T-cell (primary cell): ENCODE measurements at regions not wholly inside any gene's neighbourhood (a gene's known extent, or its start where the extent isn't known, plus 50 kb on each side); places are given as distances from the start of the nearest gene placed in this dataset.

ENCODE experiments used
- ATAC-seq, 4 experiments: fragments of 200-7000 bp in 3 of 4; fragments of 150-1000 bp in 1 of 4; cut with Tn5 transposase; replicated peaks in 1 of 4; 1 replicate in 3 of 4; 2 replicates in 1 of 4; pipeline ENCODE4 v1.10.0; 2021; ENCODE audit warnings: moderate library complexity in 3 of 4, mild to moderate bottlenecking in 2 of 4, moderate number of reproducible peaks in 1 of 4
- CTCF ChIA-PET, 2 donors: fragments of 300-600 bp; sonication (Branson Sonifier 250); formaldehyde crosslinking; loops; one replicate each; lab custom pipeline; 2022; ENCODE audit warnings: antibody characterized with exemption in 2 of 2; lab: Charles Lee
- POLR2A ChIA-PET, 2 donors: fragments of 300-600 bp; sonication (Branson Sonifier 250); formaldehyde crosslinking; loops; one replicate each; lab custom pipeline; 2022; ENCODE audit warnings: antibody characterized with exemption in 2 of 2; lab: Charles Lee
- DNase-seq, 35 experiments: peaks; one replicate each; pipeline versions ENCODE4 v3.0.0 to v3.0.0-alpha.2; 2013 to 2023
- H3K27ac ChIP-seq: one replicate; pipeline ENCODE4 v1.5.1; 2013; ENCODE audit warnings: low read length
- H3K27me3 ChIP-seq, 2 experiments: replicated peaks in 1 of 2; 1 replicate in 1 of 2; 2 replicates in 1 of 2; pipeline versions ENCODE4 v1.6.1 to v1.7.0; 2013; ENCODE audit warnings: low read length in 1 of 2, mixed read lengths in 1 of 2; ENCODE audit not compliant: control insufficient read depth in 2 of 2, insufficient read depth in 2 of 2; ENCODE audit errors: extremely low read depth in 1 of 2
- H3K36me3 ChIP-seq, 2 donors: 1 replicate in 1 of 2; 2 replicates in 1 of 2; pipeline versions ENCODE4 v1.6.1 to v1.7.0; 2013; ENCODE audit warnings: low read length in 1 of 2; ENCODE audit not compliant: control insufficient read depth in 2 of 2, insufficient read depth in 1 of 2; ENCODE audit errors: extremely low read depth in 1 of 2
- H3K4me1 ChIP-seq, 2 experiments: 1 replicate in 1 of 2; 2 replicates in 1 of 2; pipeline versions ENCODE4 v1.6.1 to v1.7.0; 2013; ENCODE audit warnings: low read length in 2 of 2, mixed read lengths in 1 of 2; ENCODE audit not compliant: insufficient read depth in 2 of 2, control insufficient read depth in 1 of 2; ENCODE audit errors: extremely low read depth in 1 of 2
- H3K4me3 ChIP-seq, 2 donors: 1 replicate in 1 of 2; 2 replicates in 1 of 2; pipeline versions ENCODE4 v1.5.1 to v1.7.0; 2013; ENCODE audit warnings: mild to moderate bottlenecking in 2 of 2, low read length in 1 of 2, moderate library complexity in 1 of 2; ENCODE audit not compliant: control insufficient read depth in 1 of 2; ENCODE audit errors: extremely low read depth in 1 of 2
- H3K9me3 ChIP-seq: 2 replicates; pipeline ENCODE4 v1.7.0; 2013
- H3K27ac Mint-ChIP-seq, 2 donors: one replicate each; pipeline ENCODE4 v1.8.0; 2020 to 2021; ENCODE audit warnings: mild to moderate bottlenecking in 2 of 2, mixed read lengths in 2 of 2
- H3K27me3 Mint-ChIP-seq, 2 donors: one replicate each; pipeline ENCODE4 v1.8.0; 2021 to 2022; ENCODE audit warnings: mixed read lengths in 2 of 2
- H3K36me3 Mint-ChIP-seq: one replicate; pipeline ENCODE4 v1.8.0; 2021; ENCODE audit warnings: mixed read lengths
- H3K4me1 Mint-ChIP-seq, 3 donors: one replicate each; pipeline ENCODE4 v1.8.0; 2020 to 2022; ENCODE audit warnings: mixed read lengths in 3 of 3, mild to moderate bottlenecking in 1 of 3
- H3K4me3 Mint-ChIP-seq, 3 donors: one replicate each; pipeline ENCODE4 v1.8.0; 2020 to 2022; ENCODE audit warnings: mild to moderate bottlenecking in 3 of 3, mixed read lengths in 3 of 3, moderate library complexity in 3 of 3
- H3K9me3 Mint-ChIP-seq, 3 donors: one replicate each; pipeline ENCODE4 v1.8.0; 2020 to 2022; ENCODE audit warnings: mixed read lengths in 3 of 3
- WGBS: methylation state at CpG from one replicate; pipeline ENCODE4 v1.1.5; 2013; ENCODE audit warnings: missing lambda C conversion rate; ENCODE audit not compliant: insufficient coverage; 5-methylcytosine and 5-hydroxymethylcytosine counted together

DNA sequence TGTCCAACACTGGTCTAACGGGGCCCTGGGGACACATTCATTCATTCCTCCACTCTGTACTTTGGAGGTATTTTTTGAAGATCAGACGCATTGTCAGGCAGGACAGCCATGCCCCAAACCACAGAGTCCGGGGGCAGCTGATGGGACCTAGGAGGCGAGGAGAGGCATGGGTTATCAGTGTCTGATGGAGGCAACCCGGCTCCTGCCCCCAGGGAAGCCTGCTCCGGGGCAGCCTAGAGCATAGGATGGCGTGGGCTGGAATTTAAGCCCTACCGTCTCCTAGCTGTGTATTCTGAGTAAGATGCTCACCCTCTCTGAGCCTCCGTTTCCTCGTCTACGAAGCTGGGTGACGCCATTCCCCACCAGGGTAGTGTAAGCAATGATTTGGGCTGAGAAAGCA lies 55.4 kb upstream of the ELN start:
- Mint-ChIP-seq H3K36me3 (no peaks in the 10 kb centered on the region), H3K4me1 (no peaks in the 10 kb centered on the region), H3K27me3 (peaks cover 9 to 11% of the 10 kb centered on the region in 2 donors), H3K27ac (no peak overlapping the region), H3K9me3 (no peaks in the 10 kb centered on the region), H3K4me3 (no peak overlapping the region)
- H3K36me3 ChIP-seq, result no peaks in the 10 kb centered on the region
- H3K4me3 ChIP-seq, result no peak overlapping the region
- H3K9me3 ChIP-seq, result no peaks in the 10 kb centered on the region
- 57% methylated on average over 7 of the region's 12 CpGs for WGBS
- ChIA-PET POLR2A (no interaction called here), CTCF (no interaction called here)
- H3K4me1 ChIP-seq, result no peaks in the 10 kb centered on the region
- ATAC-seq, result no peak
- H3K27ac ChIP-seq, result no peak overlapping the region
- peaks cover 0 to 27% of the 10 kb centered on the region in 2 experiments for H3K27me3 ChIP-seq
- DNase-seq, result no peak

DNA sequence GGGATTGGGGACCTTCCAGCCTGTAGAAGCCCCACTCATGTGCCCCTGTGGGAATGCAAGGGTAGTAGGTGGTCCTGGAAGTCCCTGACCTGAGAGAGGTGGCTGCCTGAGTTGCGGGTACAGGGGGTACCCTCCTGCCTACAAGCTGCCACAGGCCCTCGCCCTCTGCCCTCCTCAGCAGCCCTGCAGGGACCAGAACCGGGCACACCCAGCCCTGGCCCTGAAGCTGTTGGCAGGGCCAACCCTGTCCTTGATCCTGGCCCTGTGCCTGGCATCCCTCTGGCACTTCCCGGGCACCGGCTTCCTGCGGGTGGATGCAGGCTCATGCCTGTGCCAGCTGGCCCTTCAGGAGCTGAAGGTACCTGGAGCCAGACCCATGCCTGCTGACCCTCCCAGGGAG lies 54.9 kb upstream of the ELN start:
- Histone ChIP-seq H3K4me3 (no peak overlapping the region), H3K9me3 (no peaks in the 10 kb centered on the region), H3K27me3 (peaks cover 0 to 27% of the 10 kb centered on the region in 2 experiments), H3K27ac (no peak overlapping the region), H3K36me3 (no peaks in the 10 kb centered on the region), H3K4me1 (no peaks in the 10 kb centered on the region)
- no peak overlapping the region for H3K27ac Mint-ChIP-seq
- ChIA-PET POLR2A (no interaction called here), CTCF (no interaction called here)
- H3K36me3 Mint-ChIP-seq, result no peaks in the 10 kb centered on the region
- H3K27me3 Mint-ChIP-seq, result peaks cover 9 to 11% of the 10 kb centered on the region in 2 donors
- ATAC-seq (no peak), DNase-seq (no peak)
- H3K4me3 Mint-ChIP-seq, result no peak overlapping the region
- 90% methylated on average over 6 of the region's 6 CpGs for WGBS
- H3K4me1 Mint-ChIP-seq, result no peaks in the 10 kb centered on the region
- H3K9me3 Mint-ChIP-seq, result no peaks in the 10 kb centered on the region

- H3K4me3 Mint-ChIP-seq, result no peak overlapping the region
Observed at GRCh38 chr7:73974101-73974947, 53.6 kb upstream of the ELN start.

DNA sequence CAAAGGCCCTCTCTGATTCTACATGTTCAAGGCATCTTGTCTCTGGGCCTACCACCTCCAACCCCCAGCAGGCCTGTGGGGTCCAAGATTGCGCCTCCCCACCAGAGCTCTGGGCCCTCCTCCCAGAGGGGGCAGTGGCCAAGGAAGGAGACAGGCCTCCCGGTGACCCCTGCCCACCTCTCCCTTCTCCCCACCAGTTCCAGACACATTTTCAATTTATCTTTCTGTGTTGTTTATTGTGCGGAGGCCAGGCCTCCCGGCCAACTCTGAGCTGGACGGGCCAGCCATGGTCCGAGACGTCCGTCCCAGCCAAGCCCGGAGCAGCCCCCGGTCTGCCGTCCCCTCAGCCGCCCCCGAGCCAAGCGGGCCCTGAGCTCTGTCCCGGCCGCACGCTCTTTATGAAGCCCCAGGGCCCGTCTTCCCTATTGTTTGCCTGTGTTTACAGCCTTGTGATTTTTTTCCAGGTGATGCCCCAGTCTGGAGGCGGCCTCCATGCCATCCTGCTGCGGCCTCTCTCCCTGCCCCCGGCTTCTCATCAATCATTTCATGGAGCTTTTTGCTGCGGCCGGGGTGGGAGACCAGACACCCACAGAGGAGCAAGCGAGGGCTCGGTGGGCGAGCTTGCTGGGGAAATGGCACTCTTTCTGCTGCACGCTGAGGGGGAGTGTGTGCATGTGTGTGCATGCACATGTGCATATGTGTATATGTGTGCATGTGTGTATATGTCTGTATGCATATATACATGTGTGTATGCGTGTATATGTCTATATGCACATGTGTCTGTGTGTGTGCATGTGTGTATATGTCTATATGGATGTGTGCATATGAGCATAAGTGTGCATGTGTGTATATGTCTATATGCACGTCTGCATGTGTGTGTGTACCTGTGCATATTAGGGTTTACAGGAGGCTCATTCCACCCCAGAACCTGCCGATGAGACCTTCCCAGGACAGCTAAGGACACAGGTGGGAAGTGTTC lies 52.7 kb upstream of the ELN start:
- H3K4me3 Mint-ChIP-seq, result no peak overlapping the region
- POLR2A ChIA-PET, result no interaction called here
- no peaks in the 10 kb centered on the region for H3K9me3 ChIP-seq
- H3K27me3 Mint-ChIP-seq, result peaks cover 9 to 16% of the 10 kb centered on the region in 2 donors
- H3K4me3 ChIP-seq, result no peak overlapping the region
- H3K4me1 ChIP-seq, result no peaks in the 10 kb centered on the region
- no peaks in the 10 kb centered on the region for H3K9me3 Mint-ChIP-seq
- H3K36me3 ChIP-seq, result no peaks in the 10 kb centered on the region
- peaks cover 0 to 31% of the 10 kb centered on the region in 2 experiments for H3K27me3 ChIP-seq
- no peak overlapping the region for H3K27ac ChIP-seq
- H3K4me1 Mint-ChIP-seq, result no peaks in the 10 kb centered on the region
- DNase-seq (no peak), ATAC-seq (no peak)
- no peaks in the 10 kb centered on the region for H3K36me3 Mint-ChIP-seq
- 91% methylated on average over 24 of the region's 30 CpGs for WGBS
- CTCF ChIA-PET, result no interaction called here
- H3K27ac Mint-ChIP-seq, result no peak overlapping the region

More at GRCh38 chr7:73974101-73974947, 53.6 kb upstream of the ELN start:
- Mint-ChIP-seq H3K36me3 (no peaks in the 10 kb centered on the region), H3K27me3 (peaks cover 9 to 13% of the 10 kb centered on the region in 2 donors), H3K4me1 (no peaks in the 10 kb centered on the region), H3K27ac (no peak overlapping the region), H3K9me3 (no peaks in the 10 kb centered on the region)
- Histone ChIP-seq H3K4me3 (no peak overlapping the region), H3K36me3 (no peaks in the 10 kb centered on the region), H3K27me3 (peaks cover 0 to 27% of the 10 kb centered on the region in 2 experiments), H3K9me3 (no peaks in the 10 kb centered on the region), H3K27ac (no peak overlapping the region), H3K4me1 (no peaks in the 10 kb centered on the region)
- DNase-seq, result no peak
- ChIA-PET POLR2A (no interaction called here), CTCF (no interaction called here)
- WGBS, result 79% methylated on average over 17 of the region's 23 CpGs
- ATAC-seq, result no peak

DNA sequence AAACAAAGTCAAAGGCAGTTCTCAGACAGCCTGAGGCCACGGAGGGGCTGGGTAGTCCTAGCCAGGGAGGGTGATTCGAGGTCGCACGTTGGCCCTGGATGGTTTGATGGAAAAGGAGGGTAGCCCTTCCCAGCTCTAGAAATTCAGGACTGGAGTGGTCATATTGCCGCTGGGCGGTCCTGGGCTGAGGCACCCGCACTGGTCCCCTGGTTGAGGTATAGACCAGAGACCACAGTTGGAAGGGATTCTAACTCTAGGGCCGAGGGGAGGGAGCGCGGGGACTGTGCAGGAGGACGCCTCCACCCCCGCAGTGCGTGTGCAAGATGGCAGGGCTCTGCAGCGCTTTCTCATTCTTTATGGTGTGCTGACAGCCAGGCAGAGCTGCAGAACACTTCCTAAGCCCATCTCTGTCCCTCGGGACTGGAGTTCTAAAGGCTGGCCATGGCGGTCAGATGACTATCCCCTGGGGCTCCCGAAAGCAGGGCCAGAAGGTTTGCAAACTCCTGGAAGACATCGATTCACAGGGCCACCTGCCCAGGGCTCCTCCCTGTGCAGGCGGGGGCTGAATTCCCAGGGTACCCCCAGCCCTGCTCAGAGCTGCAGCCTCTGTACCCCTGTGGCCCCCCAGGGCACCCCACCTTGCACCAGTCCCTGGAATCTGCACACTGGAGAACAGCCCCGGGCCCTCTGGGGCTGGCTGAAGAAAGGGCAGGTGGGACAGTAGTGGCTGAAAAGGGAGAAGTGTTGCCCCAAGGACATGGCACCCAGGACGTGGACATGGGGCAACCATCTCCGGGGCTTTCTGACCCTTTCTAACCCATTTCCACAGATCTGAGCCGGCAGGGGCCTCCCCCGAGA lies 51.0 kb upstream of the ELN start:
- whole genome bisulfite sequencing, result 83% methylated on average over 21 of the region's 24 CpGs

More for the DNA sequence above, 51.0 kb upstream of the ELN start:
- Mint-ChIP-seq H3K27ac (no peak overlapping the region), H3K9me3 (no peaks in the 10 kb centered on the region), H3K4me3 (no peak overlapping the region), H3K27me3 (peaks cover 6 to 17% of the 10 kb centered on the region in 2 donors), H3K4me1 (no peaks in the 10 kb centered on the region), H3K36me3 (no peaks in the 10 kb centered on the region)
- Histone ChIP-seq H3K4me1 (no peaks in the 10 kb centered on the region), H3K4me3 (no peak overlapping the region), H3K27me3 (peaks cover 0 to 25% of the 10 kb centered on the region in 2 experiments), H3K36me3 (no peaks in the 10 kb centered on the region), H3K9me3 (no peaks in the 10 kb centered on the region), H3K27ac (no peak overlapping the region)
- ATAC-seq, result no peak
- ChIA-PET POLR2A (no interaction called here), CTCF (no interaction called here)
- peak in 1 of 35 experiments; percentile 7 for DNase-seq
